PC-9 (cell line): ENCODE measurements at regions not wholly inside any gene's neighbourhood (a gene's known extent, or its start where the extent isn't known, plus 50 kb on each side); places are given as distances from the start of the nearest gene placed in this dataset.

Source experiments
- EZH2 ChIP-seq: fragments of 200-600 bp; sonication (generic); IDR thresholded peaks from 2 replicates; pipeline ENCODE4 v1.8.0; 2017; ENCODE audit warnings: antibody characterized with exemption, low read depth
- TF ChIP-seq, protein P1 (sequence below): fragments of 200-600 bp; sonication (generic); conservative IDR thresholded peaks from 2 replicates; pipeline ENCODE4 v1.6.1; 2017; ENCODE audit warnings: mixed run types, antibody characterized with exemption, mild to moderate bottlenecking, moderate library complexity

DNA sequence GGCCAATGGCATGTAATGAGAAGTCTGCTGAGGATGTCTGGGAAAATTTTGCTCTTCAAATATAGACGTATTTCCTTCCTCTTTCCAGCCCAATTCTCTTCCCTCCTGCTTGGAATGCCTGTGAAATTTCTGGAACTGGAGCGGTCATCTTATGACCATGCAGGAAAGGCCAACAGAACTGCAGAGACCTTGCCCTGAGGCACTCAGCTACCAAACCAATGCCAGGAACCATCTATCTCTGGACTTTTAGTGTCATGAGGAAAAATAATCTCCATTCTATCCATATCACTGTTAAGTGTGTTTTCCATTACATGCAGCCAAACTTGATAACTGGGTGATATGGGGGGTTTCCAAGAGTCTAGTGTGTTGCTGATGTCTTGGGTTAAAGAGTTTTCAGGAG, 363.7 kb downstream of the SLC4A3 start:
- TF ChIP-seq, protein P1, sequence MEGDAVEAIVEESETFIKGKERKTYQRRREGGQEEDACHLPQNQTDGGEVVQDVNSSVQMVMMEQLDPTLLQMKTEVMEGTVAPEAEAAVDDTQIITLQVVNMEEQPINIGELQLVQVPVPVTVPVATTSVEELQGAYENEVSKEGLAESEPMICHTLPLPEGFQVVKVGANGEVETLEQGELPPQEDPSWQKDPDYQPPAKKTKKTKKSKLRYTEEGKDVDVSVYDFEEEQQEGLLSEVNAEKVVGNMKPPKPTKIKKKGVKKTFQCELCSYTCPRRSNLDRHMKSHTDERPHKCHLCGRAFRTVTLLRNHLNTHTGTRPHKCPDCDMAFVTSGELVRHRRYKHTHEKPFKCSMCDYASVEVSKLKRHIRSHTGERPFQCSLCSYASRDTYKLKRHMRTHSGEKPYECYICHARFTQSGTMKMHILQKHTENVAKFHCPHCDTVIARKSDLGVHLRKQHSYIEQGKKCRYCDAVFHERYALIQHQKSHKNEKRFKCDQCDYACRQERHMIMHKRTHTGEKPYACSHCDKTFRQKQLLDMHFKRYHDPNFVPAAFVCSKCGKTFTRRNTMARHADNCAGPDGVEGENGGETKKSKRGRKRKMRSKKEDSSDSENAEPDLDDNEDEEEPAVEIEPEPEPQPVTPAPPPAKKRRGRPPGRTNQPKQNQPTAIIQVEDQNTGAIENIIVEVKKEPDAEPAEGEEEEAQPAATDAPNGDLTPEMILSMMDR: no peak
- no peak for TF ChIP-seq EZH2
